K562 (cell line): ENCODE measurements at regions not wholly inside any gene's neighbourhood (a gene's known extent, or its start where the extent isn't known, plus 50 kb on each side); places are given as distances from the start of the nearest gene placed in this dataset.

Experiments
- ATAC-seq: fragments of 200-7000 bp; cut with Tn5 transposase; 3 replicates; pipeline ENCODE4 v1.9.1; 2020; ENCODE audit warnings: moderate library complexity
- BruUV-seq: library from RNA; stranded (reverse); fragments of 400-500 nt; replicated peaks from 2 replicates; lab custom pipeline; 2021; lab: Mats Ljungman, UMichigan
- CTCF ChIA-PET: fragments of 300-600 bp; formaldehyde crosslinking; extraction: SDS; loops from one replicate; lab custom pipeline; 2021; ENCODE audit warnings: low intra/inter-chr PET ratio; lab: Yijun Ruan, JAX
- POLR2A ChIA-PET: fragments of 300-600, 350-650 bp; sonication (Branson Sonifier 250); formaldehyde crosslinking; extraction: SDS; loops from one replicate; lab custom pipeline; 2021; ENCODE audit warnings: antibody characterized with exemption, inconsistent platforms; lab: Yijun Ruan, JAX
- DNase-seq, 4 experiments: peaks; one replicate each; pipeline versions ENCODE4 v3.0.0 to v3.0.0-alpha.2; 2011 to 2018; ENCODE audit warnings: low spot score in 3 of 4, mixed read lengths in 3 of 4; ENCODE audit errors: extremely low read depth in 1 of 4
- FAIRE-seq: peaks from 2 replicates; lab custom pipeline; 2011; peaks lifted over from hg19 to GRCh38; lab: Jason Lieb, UNC
- H2AFZ ChIP-seq: 2 replicates; pipeline ENCODE4 v1.6.0; 2011; ENCODE audit warnings: low read depth, low read length, control low read depth, inconsistent platforms
- H3K27ac ChIP-seq: fragments of 200-600 bp; 3 replicates; pipeline ENCODE4 v1.8.0; 2011; ENCODE audit warnings: low read depth, mild to moderate bottlenecking, control low read depth, inconsistent platforms, low read length, moderate library complexity, mixed read lengths; ENCODE audit errors: extremely low read depth
- H3K27me3 ChIP-seq, 2 experiments: fragments of 300-600 bp in 1 of 2; 2 replicates in 1 of 2; 3 replicates in 1 of 2; pipeline versions ENCODE4 v1.6.0 to v1.8.0; 2011; ENCODE audit warnings: inconsistent platforms in 2 of 2, low read length in 2 of 2, mild to moderate bottlenecking in 1 of 2, mixed read lengths in 1 of 2, moderate library complexity in 1 of 2; ENCODE audit not compliant: control insufficient read depth in 2 of 2, insufficient read depth in 2 of 2
- H3K36me3 ChIP-seq: fragments of 300-600 bp; 3 replicates; pipeline ENCODE4 v1.8.0; 2011; ENCODE audit warnings: mild to moderate bottlenecking, low read length, inconsistent platforms; ENCODE audit not compliant: control insufficient read depth, insufficient read depth
- H3K4me1 ChIP-seq, 2 experiments: fragments of 200-600 bp in 1 of 2; replicated peaks in 1 of 2; 2 replicates in 1 of 2; 3 replicates in 1 of 2; pipeline versions ENCODE4 v1.5.1 to v1.8.0; 2011; ENCODE audit warnings: inconsistent platforms in 2 of 2, low read length in 2 of 2, mild to moderate bottlenecking in 1 of 2, mixed read lengths in 1 of 2, moderate library complexity in 1 of 2; ENCODE audit not compliant: control insufficient read depth in 2 of 2, insufficient read depth in 2 of 2
- H3K4me2 ChIP-seq: 2 replicates; pipeline ENCODE4 v1.6.1; 2011; ENCODE audit warnings: low read length, control low read depth, inconsistent platforms, mixed read lengths; ENCODE audit not compliant: insufficient read depth
- H3K4me3 ChIP-seq: fragments of 200-600 bp; sonication (generic), shearing (Covaris generic); 2 replicates; pipeline ENCODE4 v1.5.1; 2016; ENCODE audit warnings: control low read depth, inconsistent platforms
- H3K79me2 ChIP-seq: fragments of 200-600 bp; 3 replicates; pipeline ENCODE4 v1.8.0; 2011; ENCODE audit warnings: low read length, inconsistent platforms; ENCODE audit not compliant: control insufficient read depth, insufficient read depth
- H3K9ac ChIP-seq, 2 experiments: 2 replicates each; pipeline versions ENCODE4 v1.6.0 to v1.6.1; 2011; ENCODE audit warnings: low read depth in 2 of 2, low read length in 2 of 2, control low read depth in 1 of 2, inconsistent platforms in 1 of 2, mild to moderate bottlenecking in 1 of 2, mixed read lengths in 1 of 2; ENCODE audit not compliant: insufficient read depth in 1 of 2
- H3K9me1 ChIP-seq: one replicate; pipeline ENCODE4 v1.6.0; 2011; ENCODE audit warnings: inconsistent platforms, mild to moderate bottlenecking, low read length, moderate library complexity; ENCODE audit not compliant: control insufficient read depth, insufficient read depth
- H3K9me3 ChIP-seq: replicated peaks from 2 replicates; pipeline ENCODE4 v1.5.1; 2011; ENCODE audit warnings: low read depth, low read length, inconsistent platforms; ENCODE audit not compliant: control insufficient read depth, insufficient read depth
- H4K20me1 ChIP-seq: replicated peaks from 2 replicates; pipeline ENCODE4 v1.6.1; 2011; ENCODE audit warnings: low read length, inconsistent platforms, mixed read lengths; ENCODE audit not compliant: control insufficient read depth, insufficient read depth
- ARNT ChIP-seq, 2 experiments: fragments of 450-650 bp; IDR thresholded peaks; 2 replicates each; pipeline ENCODE4 v1.6.1; 2016; ENCODE audit warnings: mild to moderate bottlenecking in 1 of 2
- NCOA6 ChIP-seq: fragments of 450-650 bp; IDR thresholded peaks from 2 replicates; pipeline ENCODE4 v1.6.1; 2017; ENCODE audit warnings: mild to moderate bottlenecking
- NR2F6 ChIP-seq: fragments of 450-650 bp; formaldehyde crosslinking; IDR thresholded peaks from 2 replicates; pipeline ENCODE4 v1.4.0; 2020; ENCODE audit warnings: mild to moderate bottlenecking
- PYGO2 ChIP-seq: fragments of 450-650 bp; IDR thresholded peaks from 2 replicates; pipeline ENCODE4 v1.6.1; 2016; ENCODE audit warnings: mild to moderate bottlenecking, missing genetic modification characterization, moderate library complexity, missing compliant biosample characterization
- SIX5 ChIP-seq, 2 experiments: IDR thresholded peaks; 2 replicates each; pipeline ENCODE4 v1.6.1; 2011; ENCODE audit warnings: low read length in 2 of 2, borderline replicate concordance in 1 of 2, low read depth in 1 of 2, mild to moderate bottlenecking in 1 of 2, moderate library complexity in 1 of 2; ENCODE audit not compliant: insufficient read depth in 1 of 2
- SP1 ChIP-seq: sonication (generic); formaldehyde crosslinking; IDR thresholded peaks from 2 replicates; pipeline ENCODE4 v1.8.1; 2022; ENCODE audit warnings: mild to moderate bottlenecking, missing genetic modification reagents
- XRCC5 ChIP-seq: fragments of 200-400 bp; formaldehyde crosslinking; IDR thresholded peaks from 2 replicates; pipeline ENCODE4 v1.6.1; 2017; ENCODE audit warnings: low read depth, mild to moderate bottlenecking, low read length
- ZBED1 ChIP-seq: IDR thresholded peaks from 2 replicates; pipeline ENCODE4 v1.6.1; 2014
- WGBS: fragments of 100-300 bp; shearing (Covaris generic); methylation state at CpG from one replicate; pipeline ENCODE4 v1.1.6; 2016; ENCODE audit warnings: low coverage, mixed read lengths; ENCODE audit not compliant: insufficient coverage; ENCODE audit errors: missing lambda C conversion rate; 5-methylcytosine and 5-hydroxymethylcytosine counted together
- in situ Hi-C: fragments of 300-500 bp; cut with MboI; formaldehyde crosslinking; loops from 4 replicates; pipeline ENCODE4 v1.15.0; 2018; ENCODE audit warnings: inconsistent platforms, mixed read lengths
- intact Hi-C: fragments of 100-400 bp; cut with micrococcal nuclease; formaldehyde crosslinking; loops from 2 replicates; pipeline ENCODE4 v1.14.2; 2022
- TF ChIP-seq, protein P1 (sequence below): conservative IDR thresholded peaks from 2 replicates; pipeline ENCODE4 v1.6.1; 2011; ENCODE audit warnings: low read depth, mild to moderate bottlenecking, low read length; ENCODE audit not compliant: control insufficient read depth
- TF ChIP-seq, protein P2 (sequence below): fragments of 250-450 bp; sonication (Bioruptor Pico); IDR thresholded peaks from 2 replicates; pipeline ENCODE4 v1.8.0; 2022; ENCODE audit warnings: moderate library complexity, mild to moderate bottlenecking, inconsistent platforms
- TF ChIP-seq, protein P3 (sequence below): sonication (generic); formaldehyde crosslinking; IDR thresholded peaks from 2 replicates; pipeline ENCODE4 v1.8.0; 2022; ENCODE audit warnings: mild to moderate bottlenecking, low read depth, missing genetic modification reagents
- TF ChIP-seq, protein P4 (sequence below), 2 experiments: fragments of 450-650 bp in 1 of 2; sonication (generic) in 1 of 2; formaldehyde crosslinking in 1 of 2; IDR thresholded peaks in 1 of 2; conservative IDR thresholded peaks in 1 of 2; 2 replicates each; pipeline versions ENCODE4 v1.6.1 to v1.8.1; 2016 to 2023; ENCODE audit warnings: mild to moderate bottlenecking in 2 of 2, moderate library complexity in 2 of 2, inconsistent platforms in 1 of 2, missing genetic modification reagents in 1 of 2

DNA sequence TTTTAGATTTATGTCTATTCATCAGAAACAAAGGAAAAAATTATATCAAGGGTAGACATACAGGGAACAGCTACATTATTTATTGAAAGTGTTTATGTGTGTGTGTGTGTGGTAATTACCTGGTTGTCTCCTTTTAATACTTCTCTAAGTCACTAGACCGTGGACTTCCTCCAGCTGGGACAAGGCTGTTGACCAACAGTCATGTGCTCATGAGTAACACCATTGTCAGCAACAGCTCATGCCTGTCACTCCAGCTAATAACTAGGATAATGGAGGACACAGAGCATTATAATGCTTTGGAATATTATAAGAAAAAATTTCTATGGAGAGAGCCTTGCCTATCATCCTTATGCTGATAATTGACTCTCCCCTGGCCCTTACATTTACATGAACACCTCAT, 125.3 kb upstream of the SALL1 start:
- Histone ChIP-seq H4K20me1 (no peaks in the 10 kb centered on the region), H3K79me2 (no peaks in the 10 kb centered on the region), H3K4me1 (no peaks in the 10 kb centered on the region), H3K4me2 (no peak overlapping the region), H3K27me3 (no peaks in the 10 kb centered on the region), H3K9ac (no peak overlapping the region), H3K36me3 (no peaks in the 10 kb centered on the region), H2AFZ (no peak overlapping the region), H3K9me1 (no peaks in the 10 kb centered on the region), H3K9me3 (no peaks in the 10 kb centered on the region), H3K4me3 (no peak overlapping the region), H3K27ac (no peak overlapping the region)
- no peak for DNase-seq
- 0% methylated on average over 1 of the region's 1 CpG for WGBS
- ChIA-PET POLR2A (no interaction called here), CTCF (no interaction called here)
- FAIRE-seq = no peak
- BruUV-seq = no TSS peak
- intact Hi-C loops = no loop called here
- ATAC-seq = no peak
- in situ Hi-C loops = no loop called here
- TF ChIP-seq, protein P1, sequence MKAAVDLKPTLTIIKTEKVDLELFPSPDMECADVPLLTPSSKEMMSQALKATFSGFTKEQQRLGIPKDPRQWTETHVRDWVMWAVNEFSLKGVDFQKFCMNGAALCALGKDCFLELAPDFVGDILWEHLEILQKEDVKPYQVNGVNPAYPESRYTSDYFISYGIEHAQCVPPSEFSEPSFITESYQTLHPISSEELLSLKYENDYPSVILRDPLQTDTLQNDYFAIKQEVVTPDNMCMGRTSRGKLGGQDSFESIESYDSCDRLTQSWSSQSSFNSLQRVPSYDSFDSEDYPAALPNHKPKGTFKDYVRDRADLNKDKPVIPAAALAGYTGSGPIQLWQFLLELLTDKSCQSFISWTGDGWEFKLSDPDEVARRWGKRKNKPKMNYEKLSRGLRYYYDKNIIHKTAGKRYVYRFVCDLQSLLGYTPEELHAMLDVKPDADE = no peak
- TF ChIP-seq, protein P2, sequence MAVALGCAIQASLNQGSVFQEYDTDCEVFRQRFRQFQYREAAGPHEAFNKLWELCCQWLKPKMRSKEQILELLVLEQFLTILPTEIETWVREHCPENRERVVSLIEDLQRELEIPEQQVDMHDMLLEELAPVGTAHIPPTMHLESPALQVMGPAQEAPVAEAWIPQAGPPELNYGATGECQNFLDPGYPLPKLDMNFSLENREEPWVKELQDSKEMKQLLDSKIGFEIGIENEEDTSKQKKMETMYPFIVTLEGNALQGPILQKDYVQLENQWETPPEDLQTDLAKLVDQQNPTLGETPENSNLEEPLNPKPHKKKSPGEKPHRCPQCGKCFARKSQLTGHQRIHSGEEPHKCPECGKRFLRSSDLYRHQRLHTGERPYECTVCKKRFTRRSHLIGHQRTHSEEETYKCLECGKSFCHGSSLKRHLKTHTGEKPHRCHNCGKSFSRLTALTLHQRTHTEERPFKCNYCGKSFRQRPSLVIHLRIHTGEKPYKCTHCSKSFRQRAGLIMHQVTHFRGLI (CRISPR knock-in tag) = no peak
- TF ChIP-seq NCOA6 = no peak
- TF ChIP-seq ARNT (IDR thresholded peaks at IDR 0.05) = no peak
- TF ChIP-seq SIX5 (IDR thresholded peaks at IDR 0.05; ENCODE audit: borderline replicate concordance in 1 of 2, insufficient read depth in 1 of 2, low read depth in 1 of 2, low read length in 2 of 2) = no peak
- TF ChIP-seq XRCC5 = no peak
- TF ChIP-seq, protein P3, sequence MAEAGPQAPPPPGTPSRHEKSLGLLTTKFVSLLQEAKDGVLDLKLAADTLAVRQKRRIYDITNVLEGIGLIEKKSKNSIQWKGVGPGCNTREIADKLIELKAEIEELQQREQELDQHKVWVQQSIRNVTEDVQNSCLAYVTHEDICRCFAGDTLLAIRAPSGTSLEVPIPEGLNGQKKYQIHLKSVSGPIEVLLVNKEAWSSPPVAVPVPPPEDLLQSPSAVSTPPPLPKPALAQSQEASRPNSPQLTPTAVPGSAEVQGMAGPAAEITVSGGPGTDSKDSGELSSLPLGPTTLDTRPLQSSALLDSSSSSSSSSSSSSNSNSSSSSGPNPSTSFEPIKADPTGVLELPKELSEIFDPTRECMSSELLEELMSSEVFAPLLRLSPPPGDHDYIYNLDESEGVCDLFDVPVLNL (CRISPR knock-in tag) = no peak
- no peak for TF ChIP-seq SP1 (CRISPR knock-in tag)
- TF ChIP-seq ZBED1 = no peak
- TF ChIP-seq, protein P4, sequence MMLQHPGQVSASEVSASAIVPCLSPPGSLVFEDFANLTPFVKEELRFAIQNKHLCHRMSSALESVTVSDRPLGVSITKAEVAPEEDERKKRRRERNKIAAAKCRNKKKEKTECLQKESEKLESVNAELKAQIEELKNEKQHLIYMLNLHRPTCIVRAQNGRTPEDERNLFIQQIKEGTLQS (IDR thresholded peaks at IDR 0.05) = no peak
- TF ChIP-seq, protein P4 (CRISPR knock-in tag; conservative IDR thresholded peaks at IDR 0.05) = no peak
- no peak for TF ChIP-seq NR2F6 (CRISPR knock-in tag)
- TF ChIP-seq PYGO2 (tag) = no peak
